NOMO-1 (cell line): ENCODE measurements at regions not wholly inside any gene's neighbourhood (a gene's known extent, or its start where the extent isn't known, plus 50 kb on each side); places are given as distances from the start of the nearest gene placed in this dataset.
A peak's percentile ranks its signal among the peaks of the same experiment; 100 is the strongest.
"Not testable (repeated sequence)": the region's sequence is repeated elsewhere in the genome, so short reads cannot be mapped to it uniquely, and the experiment has no call there.

Source experiments
- DNase-seq, 2 experiments: peaks; one replicate each; lab custom pipeline; 2025; ENCODE audit not compliant: unreplicated experiment in 2 of 2; lab: John Stamatoyannopoulos, UW

GRCh38 chr5:52603778-52604554, 183.8 kb upstream of the ITGA1 start:
- no peak for DNase-seq

- DNase-seq = no peak
These were observed 182.1 kb upstream of the ITGA1 start for GRCh38 chr5:52605317-52606313.

GRCh38 chr5:52607227-52607824, 180.4 kb upstream of the ITGA1 start:
- no peak for DNase-seq

GRCh38 chr5:52620315-52620714, 167.4 kb upstream of the ITGA1 start:
- DNase-seq = no peak

- DNase-seq = no peak
These were observed 164.4 kb upstream of the ITGA1 start for GRCh38 chr5:52623291-52623690.

- DNase-seq = no peak
These were observed 163.4 kb upstream of the ITGA1 start for GRCh38 chr5:52624291-52624690.

GRCh38 chr5:52626312-52626711, 161.4 kb upstream of the ITGA1 start:
- no peak for DNase-seq

GRCh38 chr5:52627740-52628139, 160.0 kb upstream of the ITGA1 start:
- DNase-seq = no peak

- DNase-seq = no peak
These were observed 155.4 kb upstream of the ITGA1 start for GRCh38 chr5:52632281-52632680.

- not testable (repeated sequence) for DNase-seq
These were observed 153.5 kb upstream of the ITGA1 start for GRCh38 chr5:52634171-52634570.

- DNase-seq = no peak
These were observed 149.0 kb upstream of the ITGA1 start for GRCh38 chr5:52638732-52639131.

- DNase-seq = no peak
These were observed 139.0 kb upstream of the ITGA1 start for GRCh38 chr5:52648726-52649125.

GRCh38 chr5:52655163-52655562, 132.6 kb upstream of the ITGA1 start:
- DNase-seq = no peak

- no peak for DNase-seq
These were observed 131.0 kb upstream of the ITGA1 start for GRCh38 chr5:52656569-52657246.

- peak; percentile 3 to 43 for DNase-seq
These were observed 130.5 kb upstream of the ITGA1 start for GRCh38 chr5:52657247-52657645.

GRCh38 chr5:52658246-52658645, 129.5 kb upstream of the ITGA1 start:
- no peak for DNase-seq

- no peak for DNase-seq
These were observed 127.1 kb upstream of the ITGA1 start for GRCh38 chr5:52660621-52661020.

- no peak for DNase-seq
These were observed 125.7 kb upstream of the ITGA1 start for GRCh38 chr5:52661903-52662595.

- DNase-seq = no peak
These were observed 122.2 kb upstream of the ITGA1 start for GRCh38 chr5:52665559-52665958.

- DNase-seq = no peak
These were observed 119.6 kb upstream of the ITGA1 start for GRCh38 chr5:52668139-52668538.
